ENCODE measurements at regions not wholly inside any gene's neighbourhood (a gene's known extent, or its start where the extent isn't known, plus 50 kb on each side); places are given as distances from the start of the nearest gene placed in this dataset.

GRCh38 chr22:48327721-48328120 lies 1500.0 kb downstream of the BRD1 start:
- DNase-seq (ENCODE audit: low spot score), result no peak

GRCh38 chr22:48323746-48324145 lies 1503.9 kb downstream of the BRD1 start:
- DNase-seq (ENCODE audit: low spot score), result no peak

GRCh38 chr22:48322907-48323306 lies 1504.8 kb downstream of the BRD1 start:
- no peak for DNase-seq (ENCODE audit: low spot score)

- DNase-seq (ENCODE audit: low spot score), result no peak
Measured at GRCh38 chr22:48321986-48322545, 1505.6 kb downstream of the BRD1 start.

GRCh38 chr22:48320683-48321451 lies 1506.8 kb downstream of the BRD1 start:
- DNase-seq (ENCODE audit: low spot score), result no peak

- no peak for DNase-seq (ENCODE audit: low spot score)
Measured at GRCh38 chr22:48320048-48320682, 1507.5 kb downstream of the BRD1 start.

GRCh38 chr22:48319321-48320047 lies 1508.2 kb downstream of the BRD1 start:
- no peak for DNase-seq (ENCODE audit: low spot score)

- DNase-seq (ENCODE audit: low spot score), result no peak
Measured at GRCh38 chr22:48318575-48319320, 1508.9 kb downstream of the BRD1 start.

- no peak for DNase-seq (ENCODE audit: low spot score)
Measured at GRCh38 chr22:48318173-48318572, 1509.5 kb downstream of the BRD1 start.

GRCh38 chr22:48316257-48317250 lies 1511.1 kb downstream of the BRD1 start:
- DNase-seq (ENCODE audit: low spot score), result no peak

- DNase-seq (ENCODE audit: low spot score), result no peak
Measured at GRCh38 chr22:48315439-48316256, 1512.0 kb downstream of the BRD1 start.

- DNase-seq (ENCODE audit: low spot score), result no peak
Measured at GRCh38 chr22:48314073-48314472, 1513.6 kb downstream of the BRD1 start.

GRCh38 chr22:48313175-48313830 lies 1514.4 kb downstream of the BRD1 start:
- DNase-seq (ENCODE audit: low spot score), result no peak

- DNase-seq (ENCODE audit: low spot score), result no peak
Measured at GRCh38 chr22:48310740-48311139, 1516.9 kb downstream of the BRD1 start.

- DNase-seq (ENCODE audit: low spot score), result no peak
Measured at GRCh38 chr22:48310289-48310688, 1517.4 kb downstream of the BRD1 start.

- no peak for DNase-seq (ENCODE audit: low spot score)
Measured at GRCh38 chr22:48309836-48310235, 1517.8 kb downstream of the BRD1 start.

- DNase-seq (ENCODE audit: low spot score), result no peak
Measured at GRCh38 chr22:48309115-48309705, 1518.5 kb downstream of the BRD1 start.

GRCh38 chr22:48307931-48308330 lies 1519.7 kb downstream of the BRD1 start:
- no peak for DNase-seq (ENCODE audit: low spot score)
